HG02798 (cell line): ENCODE measurements at regions not wholly inside any gene's neighbourhood (a gene's known extent, or its start where the extent isn't known, plus 50 kb on each side); places are given as distances from the start of the nearest gene placed in this dataset.

ENCODE experiments used
- ATAC-seq: cut with Tn5 transposase; IDR thresholded peaks from one replicate; pipeline ENCODE4 v1.9.1; 2021; ENCODE audit warnings: mild to moderate bottlenecking; ENCODE audit not compliant: unreplicated experiment, poor library complexity

DNA sequence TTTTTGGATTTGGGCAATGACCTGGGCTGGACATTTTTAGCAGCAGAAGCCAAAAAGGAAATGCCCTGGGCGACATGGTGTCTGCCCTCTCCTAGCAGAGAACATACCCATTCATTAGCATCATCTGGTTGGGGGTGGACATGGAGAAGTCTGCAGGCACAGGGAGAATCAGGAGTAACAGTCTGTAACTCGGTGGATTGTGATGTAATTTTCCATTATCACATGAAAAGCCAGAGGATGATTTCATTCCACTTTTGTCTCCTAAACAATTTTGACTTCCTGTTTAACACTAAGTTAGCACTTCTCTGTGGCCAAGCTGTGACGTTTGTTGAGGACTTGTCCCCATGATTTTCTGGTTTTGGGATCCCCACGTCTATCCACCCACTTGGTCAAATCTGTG is 153.8 kb upstream of the HABP2 start:
- no peak for ATAC-seq

DNA sequence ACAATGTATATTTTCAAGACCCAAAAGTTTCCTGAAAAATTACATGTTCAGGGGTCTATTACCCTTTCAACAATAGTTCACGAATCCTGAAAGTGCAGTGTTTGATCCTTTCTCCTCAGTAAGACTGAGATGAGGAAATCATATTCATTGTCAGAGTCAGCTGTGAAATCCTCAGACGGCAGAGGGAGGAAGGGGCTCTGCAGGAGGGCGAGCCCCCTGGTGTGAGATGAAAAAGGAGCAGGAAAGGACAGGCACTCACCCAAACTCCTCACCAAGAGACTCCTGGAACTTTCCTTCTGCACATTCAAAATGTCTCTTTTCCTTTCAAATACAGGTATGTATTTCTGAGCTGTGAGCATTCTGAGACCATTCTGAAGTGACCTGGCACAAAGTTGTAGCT is 150.3 kb upstream of the HABP2 start:
- ATAC-seq: no peak

GRCh38 chr10:113407218-113407617 is 145.6 kb upstream of the HABP2 start:
- no peak for ATAC-seq

GRCh38 chr10:113409175-113409574 is 143.7 kb upstream of the HABP2 start:
- ATAC-seq: no peak

GRCh38 chr10:113410618-113411017 is 142.2 kb upstream of the HABP2 start:
- ATAC-seq: no peak

DNA sequence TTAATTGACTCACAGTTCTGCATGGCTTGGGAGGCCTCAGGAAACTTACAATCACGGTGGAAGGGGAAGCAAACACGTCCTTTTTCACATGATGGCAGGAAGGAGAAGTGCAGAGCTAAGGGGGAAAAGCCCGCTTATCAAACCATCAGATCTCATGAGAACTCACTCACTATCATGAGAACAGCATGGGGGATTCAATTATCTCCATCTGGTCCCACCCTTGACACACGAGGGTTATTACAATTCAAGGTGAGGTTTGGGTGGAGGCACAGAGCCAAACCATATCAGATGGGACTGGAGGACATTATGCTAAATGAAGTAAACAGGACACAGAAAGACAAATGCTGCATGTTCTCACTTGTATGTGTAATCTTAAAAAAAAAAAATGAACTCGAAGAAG is 141.4 kb upstream of the HABP2 start:
- ATAC-seq: no peak

- no peak for ATAC-seq
Observed at GRCh38 chr10:113412161-113412560, 140.7 kb upstream of the HABP2 start.

GRCh38 chr10:113414543-113414942 is 138.3 kb upstream of the HABP2 start:
- no peak for ATAC-seq

DNA sequence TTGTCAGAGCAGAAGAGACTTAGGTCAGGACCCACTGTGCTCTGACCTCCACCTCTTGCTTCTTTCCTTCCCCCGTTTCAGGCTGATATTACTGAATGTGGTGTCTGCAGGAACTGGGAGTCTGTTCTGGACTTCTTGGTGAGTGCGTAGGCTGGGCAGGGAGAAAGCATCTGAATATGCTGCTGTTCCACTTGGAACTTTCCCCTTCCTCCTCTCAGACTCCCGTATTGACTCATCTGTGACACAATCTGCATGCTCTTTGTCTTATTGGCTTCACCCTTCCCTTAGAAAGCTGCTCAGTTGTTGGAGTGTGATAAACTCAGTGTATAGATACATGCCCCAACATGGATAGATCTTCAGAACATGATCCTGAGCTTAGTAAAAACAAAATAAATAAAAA is 137.6 kb upstream of the HABP2 start:
- no peak for ATAC-seq

- ATAC-seq: no peak
Observed at GRCh38 chr10:113420057-113420732, 132.7 kb upstream of the HABP2 start.

GRCh38 chr10:113420733-113421675 is 131.8 kb upstream of the HABP2 start:
- ATAC-seq: no peak

GRCh38 chr10:113422371-113422770 is 130.5 kb upstream of the HABP2 start:
- ATAC-seq: no peak

- no peak for ATAC-seq
Observed at GRCh38 chr10:113423981-113424721, 128.7 kb upstream of the HABP2 start.

DNA sequence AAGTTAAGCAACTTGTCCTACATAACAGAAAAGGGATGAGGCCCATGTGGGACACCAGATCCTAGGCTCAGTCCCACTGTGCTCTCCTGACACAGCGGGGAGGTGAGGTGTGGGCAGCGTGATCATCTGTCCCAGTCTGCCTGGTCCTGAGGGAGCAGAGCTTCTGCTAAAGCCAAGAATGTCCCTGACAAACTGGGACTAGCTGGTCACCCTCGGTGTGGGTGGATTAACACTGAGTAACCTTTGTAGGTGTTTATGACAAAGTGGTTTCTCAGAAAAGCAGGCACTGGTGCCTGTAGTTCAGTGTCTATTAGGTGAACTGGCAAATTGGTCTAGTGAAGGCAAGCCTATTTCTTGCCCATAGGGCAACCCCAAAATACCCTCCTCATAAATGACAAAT is 127.8 kb upstream of the HABP2 start:
- ATAC-seq: no peak

GRCh38 chr10:113425541-113425951 is 127.3 kb upstream of the HABP2 start:
- no peak for ATAC-seq

- ATAC-seq: no peak
Observed at GRCh38 chr10:113426181-113426877, 126.5 kb upstream of the HABP2 start.

- no peak for ATAC-seq
Observed at GRCh38 chr10:113427236-113427735, 125.6 kb upstream of the HABP2 start.

- ATAC-seq: no peak
Observed at GRCh38 chr10:113427811-113428558, 124.9 kb upstream of the HABP2 start.

- no peak for ATAC-seq
Observed at GRCh38 chr10:113430634-113431397, 122.0 kb upstream of the HABP2 start.
